ENCODE measurements at regions not wholly inside any gene's neighbourhood (a gene's known extent, or its start where the extent isn't known, plus 50 kb on each side); places are given as distances from the start of the nearest gene placed in this dataset.
"Not testable (repeated sequence)": the region's sequence is repeated elsewhere in the genome, so short reads cannot be mapped to it uniquely, and the experiment has no call there.

DNA sequence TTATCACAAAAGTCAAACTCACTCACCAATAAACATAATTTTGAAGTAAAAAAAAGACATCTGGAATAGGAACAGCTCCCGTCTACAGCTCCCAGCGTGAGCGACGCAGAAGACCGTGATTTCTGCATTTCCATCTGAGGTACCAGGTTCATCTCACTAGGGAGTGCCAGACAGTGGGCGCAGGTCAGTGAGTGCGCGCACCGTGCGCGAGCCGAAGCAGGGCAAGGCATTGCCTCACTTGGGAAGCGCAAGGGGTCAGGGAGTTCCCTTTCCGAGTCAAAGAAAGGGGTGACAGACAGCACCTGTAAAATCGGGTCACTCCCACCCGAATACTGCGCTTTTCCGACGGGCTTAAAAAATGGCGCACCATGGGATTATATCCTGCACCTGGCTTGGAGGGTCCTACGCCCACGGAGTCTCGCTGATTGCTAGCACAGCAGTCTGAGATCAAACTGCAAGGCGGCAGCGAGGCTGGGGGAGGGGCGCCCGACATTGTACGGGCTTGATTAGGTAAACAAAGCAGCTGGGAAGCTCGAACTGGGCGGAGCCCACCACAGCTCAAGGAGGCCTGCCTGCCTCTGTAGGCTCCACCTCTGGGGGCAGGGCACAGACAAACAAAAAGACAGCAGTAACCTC is 231.7 kb upstream of the LRRTM4 start:
- H3K27ac Mint-ChIP-seq; POLR2A ChIA-PET; H3K27me3 Mint-ChIP-seq; H3K9me3 Mint-ChIP-seq; H3K36me3 Mint-ChIP-seq (ENCODE audit: low read depth); H3K4me1 Mint-ChIP-seq; CTCF ChIA-PET; H3K4me3 Mint-ChIP-seq; DNase-seq: not testable (repeated sequence)

DNA sequence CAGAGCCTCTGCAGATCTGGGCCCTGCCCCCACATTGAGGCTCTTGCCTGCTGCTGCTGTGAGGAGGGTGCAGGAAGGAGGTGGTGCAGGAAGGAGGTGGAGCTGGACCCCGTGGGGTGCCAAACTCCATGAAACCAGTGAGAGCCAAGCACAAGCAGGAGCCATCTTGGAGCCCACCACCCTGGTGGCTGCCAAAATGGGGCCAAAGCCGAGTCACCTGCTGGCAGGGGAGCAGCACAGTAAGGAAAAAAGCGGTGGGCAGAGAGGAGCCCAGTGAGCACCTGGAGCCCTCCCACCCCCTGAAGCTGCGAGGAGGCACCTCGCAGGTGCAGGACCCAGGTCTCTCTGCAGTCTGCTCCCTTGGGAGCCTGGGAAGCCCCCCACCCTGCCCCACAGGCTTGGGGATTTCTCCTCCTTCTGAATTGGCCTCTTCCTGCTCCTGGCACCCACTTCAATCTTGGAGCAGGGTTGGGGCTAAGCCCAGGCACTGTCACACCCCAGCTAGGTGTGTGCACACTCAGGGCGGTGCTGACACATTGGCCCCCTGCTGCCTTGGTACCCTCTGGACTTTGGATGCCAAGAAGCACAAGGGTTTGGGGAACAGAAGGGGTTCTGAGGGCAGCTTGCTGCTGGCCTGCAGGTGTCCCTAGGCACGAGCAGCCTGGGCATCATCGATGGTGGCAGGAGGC is 245.4 kb upstream of the LRRTM4 start:
- Mint-ChIP-seq H3K9me3 (peaks cover 10% of the 10 kb centered on the region), H3K4me1 (no peaks in the 10 kb centered on the region), H3K27me3 (no peaks in the 10 kb centered on the region), H3K36me3 (ENCODE audit: low read depth) (no peaks in the 10 kb centered on the region), H3K4me3 (no peak overlapping the region), H3K27ac (no peak overlapping the region)
- CTCF ChIA-PET: no interaction called here
- no peak for DNase-seq
- POLR2A ChIA-PET: no interaction called here

DNA sequence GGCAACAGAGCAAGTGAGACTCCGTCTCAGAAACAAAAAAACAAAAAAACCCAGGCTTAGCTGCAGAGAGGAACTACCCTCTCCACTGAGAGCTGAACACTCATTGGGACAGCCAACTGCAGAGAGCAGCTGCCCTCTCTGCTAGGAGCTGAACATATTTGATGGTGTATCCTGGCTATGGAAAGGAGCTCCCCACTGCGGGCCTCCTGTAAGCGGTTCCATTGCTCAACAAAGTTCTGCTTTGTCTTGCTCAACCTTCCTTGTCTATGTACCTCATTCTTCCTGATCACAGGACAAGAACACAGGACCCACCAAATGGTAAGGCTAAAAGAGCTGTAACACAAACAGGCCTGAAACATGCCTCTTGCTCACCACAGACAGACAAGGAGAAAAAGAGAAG is 246.3 kb upstream of the LRRTM4 start:
- ChIA-PET POLR2A (no interaction called here), CTCF (no interaction called here)
- no peaks in the 10 kb centered on the region for H3K4me1 Mint-ChIP-seq
- H3K36me3 Mint-ChIP-seq (ENCODE audit: low read depth): no peaks in the 10 kb centered on the region
- peaks cover 14% of the 10 kb centered on the region for H3K9me3 Mint-ChIP-seq
- H3K27ac Mint-ChIP-seq: no peak overlapping the region
- no peak overlapping the region for H3K4me3 Mint-ChIP-seq
- no peaks in the 10 kb centered on the region for H3K27me3 Mint-ChIP-seq
- no peak for DNase-seq

DNA sequence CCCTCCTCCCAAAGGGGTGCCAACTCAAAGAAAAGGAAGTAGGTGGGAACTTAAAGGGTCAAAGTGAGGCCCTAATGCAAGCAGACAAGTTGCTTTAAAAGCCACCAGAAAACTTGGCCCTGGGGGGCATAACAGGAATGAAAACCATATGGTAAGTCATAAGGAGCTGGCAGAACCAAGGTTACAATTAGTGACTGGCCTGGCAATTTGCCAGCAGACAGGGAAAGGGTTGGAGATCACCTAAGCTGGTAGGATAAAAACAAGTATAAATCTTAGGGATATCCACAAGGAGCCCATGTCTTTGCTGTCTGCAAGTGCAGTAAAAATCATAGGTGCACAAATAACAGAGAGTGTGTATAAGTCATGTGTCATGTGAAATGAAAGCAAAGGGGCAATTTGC is 256.7 kb upstream of the LRRTM4 start:
- no peak for DNase-seq
- Mint-ChIP-seq H3K36me3 (ENCODE audit: low read depth) (no peaks in the 10 kb centered on the region), H3K4me1 (no peaks in the 10 kb centered on the region), H3K4me3 (no peak overlapping the region), H3K27ac (no peak overlapping the region), H3K27me3 (no peaks in the 10 kb centered on the region), H3K9me3 (peaks cover 22% of the 10 kb centered on the region)
- CTCF ChIA-PET: no interaction called here
- POLR2A ChIA-PET: no interaction called here

DNA sequence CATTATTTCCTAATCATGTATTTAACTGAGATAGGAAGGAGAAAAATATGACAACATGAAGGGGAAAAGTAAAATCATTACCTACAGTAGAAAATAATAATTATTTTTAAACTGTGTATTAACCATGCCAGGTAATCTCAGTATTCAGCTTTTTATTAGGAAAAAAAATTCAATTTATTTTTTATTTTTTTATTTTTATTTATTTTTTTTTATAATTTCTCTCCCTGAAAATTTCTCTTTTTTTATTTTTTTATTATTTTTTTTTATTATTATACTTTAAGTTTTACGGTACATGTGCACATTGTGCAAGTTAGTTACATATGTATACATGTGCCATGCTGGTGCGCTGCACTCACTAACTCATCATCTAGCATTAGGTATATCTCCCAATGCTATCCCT is 271.3 kb upstream of the LRRTM4 start:
- H3K36me3 Mint-ChIP-seq (ENCODE audit: low read depth); POLR2A ChIA-PET; H3K4me3 Mint-ChIP-seq; CTCF ChIA-PET; H3K27ac Mint-ChIP-seq; H3K27me3 Mint-ChIP-seq; DNase-seq; H3K4me1 Mint-ChIP-seq: not testable (repeated sequence)
- H3K9me3 Mint-ChIP-seq: peaks cover 11% of the 10 kb centered on the region

DNA sequence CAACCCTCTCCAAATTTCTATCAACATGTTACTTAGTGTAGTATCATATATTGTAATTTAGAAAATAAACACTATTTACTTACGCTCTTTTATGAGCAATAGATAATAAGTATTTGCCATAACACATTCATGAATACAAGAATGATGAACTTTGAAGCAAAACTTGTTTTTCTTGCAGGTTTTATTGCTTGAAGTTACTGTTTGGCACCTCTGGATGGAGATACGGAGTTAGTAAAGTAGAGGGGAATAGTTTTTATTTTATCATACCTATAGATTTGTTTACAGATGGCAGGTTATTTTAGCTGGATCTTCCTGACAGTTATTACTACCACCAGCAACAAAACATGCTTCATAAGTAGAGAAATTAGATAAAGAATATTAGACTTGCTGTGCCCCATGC is 274.2 kb upstream of the LRRTM4 start:
- H3K27me3 Mint-ChIP-seq: no peaks in the 10 kb centered on the region
- peaks cover 8% of the 10 kb centered on the region for H3K9me3 Mint-ChIP-seq
- ChIA-PET POLR2A (no interaction called here), CTCF (no interaction called here)
- no peak overlapping the region for H3K4me3 Mint-ChIP-seq
- no peaks in the 10 kb centered on the region for H3K36me3 Mint-ChIP-seq (ENCODE audit: low read depth)
- H3K4me1 Mint-ChIP-seq: no peaks in the 10 kb centered on the region
- DNase-seq: no peak
- no peak overlapping the region for H3K27ac Mint-ChIP-seq

DNA sequence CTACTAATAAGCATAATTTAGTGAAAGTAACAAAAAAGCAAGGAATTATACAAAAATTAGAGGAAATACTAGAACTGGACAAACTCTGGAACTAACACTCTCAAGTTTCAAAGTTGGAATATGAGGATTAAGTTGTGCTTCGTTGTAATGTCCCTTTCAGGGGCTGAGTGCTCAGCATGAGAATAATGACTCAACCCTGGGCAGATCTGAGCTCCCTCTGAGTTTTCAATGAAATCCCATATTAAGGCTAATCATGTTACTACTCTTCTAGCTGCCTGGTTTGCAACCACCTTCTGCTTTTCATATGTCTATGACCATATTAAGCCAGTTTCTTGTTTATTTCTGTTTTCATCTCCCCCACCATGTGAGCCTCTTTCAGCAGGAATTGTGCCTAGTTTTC is 274.9 kb upstream of the LRRTM4 start:
- Mint-ChIP-seq H3K27ac (no peak overlapping the region), H3K4me3 (no peak overlapping the region), H3K9me3 (peaks cover 7% of the 10 kb centered on the region), H3K36me3 (ENCODE audit: low read depth) (no peaks in the 10 kb centered on the region), H3K4me1 (no peaks in the 10 kb centered on the region), H3K27me3 (no peaks in the 10 kb centered on the region)
- CTCF ChIA-PET: no interaction called here
- DNase-seq: no peak
- POLR2A ChIA-PET: no interaction called here

DNA sequence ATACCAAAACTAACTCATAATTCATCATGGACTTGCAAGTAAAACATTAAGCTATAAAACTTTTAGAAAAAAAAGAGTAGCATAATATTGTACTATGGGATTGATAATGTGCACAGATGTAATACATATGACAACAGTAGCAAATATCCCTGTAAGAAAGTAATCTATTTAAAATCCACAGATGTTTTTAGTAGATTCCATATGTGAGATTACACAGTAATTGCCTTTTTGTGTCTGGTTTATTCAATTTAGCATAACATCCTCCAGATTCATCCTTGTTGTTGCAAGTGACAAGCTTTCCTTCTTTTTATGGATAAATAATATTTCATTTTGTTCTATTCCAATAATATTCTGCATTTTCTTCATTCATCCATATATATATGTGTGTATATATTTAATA is 278.2 kb upstream of the LRRTM4 start:
- H3K9me3 Mint-ChIP-seq: peaks cover 13% of the 10 kb centered on the region
- no peaks in the 10 kb centered on the region for H3K4me1 Mint-ChIP-seq
- CTCF ChIA-PET: no interaction called here
- POLR2A ChIA-PET: no interaction called here
- no peak overlapping the region for H3K4me3 Mint-ChIP-seq
- H3K36me3 Mint-ChIP-seq (ENCODE audit: low read depth): no peaks in the 10 kb centered on the region
- H3K27ac Mint-ChIP-seq: no peak overlapping the region
- DNase-seq: no peak
- no peaks in the 10 kb centered on the region for H3K27me3 Mint-ChIP-seq

DNA sequence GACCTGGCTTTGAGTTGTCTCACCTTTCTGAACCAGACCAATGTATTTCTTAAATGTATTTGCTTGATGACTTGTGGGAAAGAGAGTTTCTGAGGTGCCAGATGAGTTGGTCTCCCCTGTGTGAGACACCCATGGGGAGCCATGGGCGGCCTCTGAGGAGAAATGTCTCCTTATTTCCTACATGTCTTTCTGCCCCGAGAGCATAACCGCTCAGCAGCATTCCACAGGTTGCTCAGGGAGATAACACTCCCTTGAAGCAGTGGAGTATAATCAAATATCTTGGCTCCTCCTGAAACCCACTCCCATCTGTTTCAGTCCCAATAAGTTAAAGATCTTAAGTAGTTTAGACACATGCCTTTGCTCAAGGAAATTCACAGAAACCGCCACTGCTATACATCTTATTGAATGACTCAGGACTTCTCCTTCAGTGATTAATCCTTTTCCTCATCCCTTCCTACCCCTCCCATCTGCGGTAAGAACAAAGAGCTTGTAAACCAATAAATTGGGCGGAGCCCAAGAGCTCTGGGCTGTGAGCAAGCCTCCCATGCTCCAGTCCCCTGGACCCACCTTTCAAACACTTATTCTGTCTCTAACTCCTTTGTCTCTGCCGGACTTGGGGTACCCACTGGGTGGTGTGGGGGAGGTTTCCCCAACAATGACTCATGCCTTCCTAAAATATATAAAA is 285.5 kb upstream of the LRRTM4 start:
- CTCF ChIA-PET: no interaction called here
- Mint-ChIP-seq H3K27ac (no peak overlapping the region), H3K36me3 (ENCODE audit: low read depth) (no peaks in the 10 kb centered on the region), H3K4me3 (no peak overlapping the region), H3K27me3 (no peaks in the 10 kb centered on the region), H3K4me1 (no peaks in the 10 kb centered on the region), H3K9me3 (peaks cover 25% of the 10 kb centered on the region)
- no peak for DNase-seq
- POLR2A ChIA-PET: no interaction called here

DNA sequence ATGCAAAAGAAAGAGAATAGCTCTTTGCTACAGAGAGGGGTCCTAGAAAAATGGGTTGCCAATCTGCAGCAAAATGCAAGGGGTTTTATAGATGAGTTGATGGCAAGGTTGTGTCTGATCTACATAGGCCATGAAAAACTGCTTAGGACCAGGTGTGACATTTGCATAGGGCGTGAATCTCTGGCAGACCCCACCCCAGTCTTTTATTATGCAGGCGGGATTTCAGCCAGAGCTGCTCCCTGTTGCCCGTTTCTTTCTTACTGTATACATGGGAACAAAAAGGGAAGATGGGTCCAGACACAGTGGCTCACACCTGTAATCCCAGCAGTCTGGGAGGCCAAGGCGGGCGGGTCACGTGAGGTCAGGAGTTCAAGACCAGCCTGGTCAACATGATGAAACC is 286.4 kb upstream of the LRRTM4 start:
- Mint-ChIP-seq H3K4me3 (no peak overlapping the region), H3K36me3 (ENCODE audit: low read depth) (no peaks in the 10 kb centered on the region), H3K9me3 (peaks cover 24% of the 10 kb centered on the region), H3K27ac (no peak overlapping the region), H3K4me1 (no peaks in the 10 kb centered on the region), H3K27me3 (no peaks in the 10 kb centered on the region)
- ChIA-PET CTCF (no interaction called here), POLR2A (no interaction called here)
- DNase-seq: no peak

DNA sequence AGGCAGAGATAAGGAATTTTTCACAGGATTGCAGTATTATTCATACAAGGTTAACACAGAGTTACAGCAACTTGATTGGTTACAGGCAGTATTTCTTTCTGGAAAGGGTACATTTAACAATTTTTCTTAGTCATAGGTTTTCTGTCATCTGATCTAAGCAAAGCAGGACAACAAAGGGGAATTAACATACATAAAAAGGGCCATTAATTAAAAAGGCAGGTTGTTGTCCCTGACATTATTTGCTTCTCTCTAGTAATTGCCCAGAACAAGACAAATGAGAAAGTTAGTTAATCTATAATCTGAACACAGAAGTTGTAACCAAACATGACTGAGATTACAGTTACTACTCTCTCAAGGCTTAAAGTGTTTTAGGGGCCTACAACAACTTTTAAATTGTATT is 291.4 kb upstream of the LRRTM4 start:
- no peaks in the 10 kb centered on the region for H3K4me1 Mint-ChIP-seq
- no peaks in the 10 kb centered on the region for H3K27me3 Mint-ChIP-seq
- ChIA-PET POLR2A (no interaction called here), CTCF (no interaction called here)
- DNase-seq: no peak
- no peak overlapping the region for H3K27ac Mint-ChIP-seq
- H3K9me3 Mint-ChIP-seq: peaks cover 25% of the 10 kb centered on the region
- H3K4me3 Mint-ChIP-seq: no peak overlapping the region
- no peaks in the 10 kb centered on the region for H3K36me3 Mint-ChIP-seq (ENCODE audit: low read depth)

DNA sequence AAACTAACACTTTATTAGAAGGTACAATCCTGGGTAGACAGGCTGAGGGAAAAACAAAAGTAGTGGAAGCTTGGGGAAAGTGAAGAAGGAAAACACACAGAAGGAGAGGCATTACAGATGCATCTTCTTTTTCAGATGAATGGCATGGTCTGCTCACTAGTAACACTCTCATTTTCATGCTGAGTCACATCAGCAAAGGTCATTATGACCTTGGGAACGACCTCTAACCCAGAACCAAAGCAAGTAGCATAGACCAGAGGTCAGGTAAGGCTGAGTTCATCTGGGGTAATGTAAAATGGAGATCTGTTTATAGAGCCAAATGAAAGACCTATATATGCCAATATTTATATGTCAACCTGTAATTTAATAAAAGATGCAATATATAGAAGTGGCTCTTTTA is 294.4 kb upstream of the LRRTM4 start:
- POLR2A ChIA-PET: no interaction called here
- Mint-ChIP-seq H3K36me3 (ENCODE audit: low read depth) (no peaks in the 10 kb centered on the region), H3K4me1 (no peaks in the 10 kb centered on the region), H3K27me3 (no peaks in the 10 kb centered on the region), H3K9me3 (peaks cover 19% of the 10 kb centered on the region), H3K4me3 (no peak overlapping the region), H3K27ac (no peak overlapping the region)
- no peak for DNase-seq
- CTCF ChIA-PET: no interaction called here

DNA sequence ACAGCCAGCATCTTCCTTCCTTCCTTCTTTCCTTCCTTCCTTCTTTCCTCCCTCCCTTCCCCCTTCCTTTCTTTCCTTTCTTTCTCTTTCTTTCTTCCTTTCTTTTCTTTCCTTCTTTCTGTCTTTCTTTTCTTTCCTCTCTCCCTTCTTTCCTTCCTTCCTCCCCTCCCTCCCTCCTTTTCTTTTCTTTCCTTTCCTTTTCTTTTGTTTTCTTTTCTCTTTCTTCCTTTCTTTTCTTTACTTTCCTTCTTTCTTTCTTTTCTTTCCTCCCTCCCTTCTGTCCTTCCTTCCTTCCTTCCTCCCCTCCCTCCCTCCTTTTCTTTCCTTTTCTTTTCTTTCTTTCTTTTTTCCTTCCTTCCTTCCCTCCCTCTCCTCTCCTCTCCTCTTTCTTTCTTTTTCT is 296.0 kb upstream of the LRRTM4 start:
- Mint-ChIP-seq H3K36me3 (ENCODE audit: low read depth) (no peaks in the 10 kb centered on the region), H3K4me1 (no peaks in the 10 kb centered on the region), H3K27ac (no peak overlapping the region), H3K9me3 (peaks cover 15% of the 10 kb centered on the region), H3K27me3 (no peaks in the 10 kb centered on the region), H3K4me3 (no peak overlapping the region)
- ChIA-PET CTCF (no interaction called here), POLR2A (no interaction called here)
- no peak for DNase-seq

DNA sequence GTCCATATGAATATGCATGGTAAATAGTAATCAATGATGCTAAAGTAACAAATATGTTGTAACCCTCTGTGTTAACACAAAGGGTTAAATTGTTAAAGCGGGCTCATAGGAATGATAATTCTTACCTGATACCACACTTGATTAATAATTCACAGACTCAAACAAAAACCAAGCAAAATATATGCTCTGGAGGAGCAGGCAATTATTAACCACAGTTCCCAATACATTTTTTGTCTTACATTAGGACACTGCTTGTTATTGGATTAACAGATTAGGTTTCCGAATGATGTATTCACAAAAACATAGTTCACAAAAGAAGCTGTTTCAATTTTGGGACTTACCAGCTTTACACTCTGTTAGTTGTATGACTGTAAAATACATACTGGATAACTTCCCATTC is 300.9 kb upstream of the LRRTM4 start:
- no peaks in the 10 kb centered on the region for H3K4me1 Mint-ChIP-seq
- ChIA-PET POLR2A (no interaction called here), CTCF (no interaction called here)
- no peaks in the 10 kb centered on the region for H3K36me3 Mint-ChIP-seq (ENCODE audit: low read depth)
- DNase-seq: no peak
- H3K27ac Mint-ChIP-seq: no peak overlapping the region
- H3K4me3 Mint-ChIP-seq: no peak overlapping the region
- H3K9me3 Mint-ChIP-seq: peaks cover 17% of the 10 kb centered on the region
- no peaks in the 10 kb centered on the region for H3K27me3 Mint-ChIP-seq

All from activated CD4-positive, alpha-beta T cell treated with anti-CD3 and anti-CD28 coated beads, Interleukin-2, amount 10 ng/mL, durations not matched to agents 7 days and 5 days (primary cell).